ENCODE measurements at regions not wholly inside any gene's neighbourhood (a gene's known extent, or its start where the extent isn't known, plus 50 kb on each side); places are given as distances from the start of the nearest gene placed in this dataset.

GRCh38 chr1:55821234-55821633 is 606.1 kb upstream of the USP24 start:
- no peaks in the 10 kb centered on the region for H3K4me1 ChIP-seq
- no peak for TF ChIP-seq POLR2A (IDR thresholded peaks at IDR 0.05)
- TF ChIP-seq, protein P1, sequence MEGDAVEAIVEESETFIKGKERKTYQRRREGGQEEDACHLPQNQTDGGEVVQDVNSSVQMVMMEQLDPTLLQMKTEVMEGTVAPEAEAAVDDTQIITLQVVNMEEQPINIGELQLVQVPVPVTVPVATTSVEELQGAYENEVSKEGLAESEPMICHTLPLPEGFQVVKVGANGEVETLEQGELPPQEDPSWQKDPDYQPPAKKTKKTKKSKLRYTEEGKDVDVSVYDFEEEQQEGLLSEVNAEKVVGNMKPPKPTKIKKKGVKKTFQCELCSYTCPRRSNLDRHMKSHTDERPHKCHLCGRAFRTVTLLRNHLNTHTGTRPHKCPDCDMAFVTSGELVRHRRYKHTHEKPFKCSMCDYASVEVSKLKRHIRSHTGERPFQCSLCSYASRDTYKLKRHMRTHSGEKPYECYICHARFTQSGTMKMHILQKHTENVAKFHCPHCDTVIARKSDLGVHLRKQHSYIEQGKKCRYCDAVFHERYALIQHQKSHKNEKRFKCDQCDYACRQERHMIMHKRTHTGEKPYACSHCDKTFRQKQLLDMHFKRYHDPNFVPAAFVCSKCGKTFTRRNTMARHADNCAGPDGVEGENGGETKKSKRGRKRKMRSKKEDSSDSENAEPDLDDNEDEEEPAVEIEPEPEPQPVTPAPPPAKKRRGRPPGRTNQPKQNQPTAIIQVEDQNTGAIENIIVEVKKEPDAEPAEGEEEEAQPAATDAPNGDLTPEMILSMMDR (IDR thresholded peaks at IDR 0.05) = no peak
- no peak for DNase-seq
- no peak overlapping the region for H3K4me3 ChIP-seq
- H3K9me3 ChIP-seq = no peaks in the 10 kb centered on the region
- H3K36me3 ChIP-seq (replicated peaks in 1 of 2; ENCODE audit: insufficient read depth in 1 of 2, low read depth in 2 of 2) = no peaks in the 10 kb centered on the region
- 81 to 85% methylated on average over 2 of the region's 2 CpGs for WGBS, 2 donors
- H3K27ac ChIP-seq = no peak overlapping the region
- ATAC-seq = no peak
- intact Hi-C loops (cut with DNase I) = no loop called here
- no peaks in the 10 kb centered on the region for H3K27me3 ChIP-seq

GRCh38 chr1:55820501-55820900 is 605.3 kb upstream of the USP24 start:
- H3K9me3 ChIP-seq = no peaks in the 10 kb centered on the region
- WGBS, 2 donors = 55 to 56% methylated on average over 3 of the region's 3 CpGs
- no peak for ATAC-seq

DNA sequence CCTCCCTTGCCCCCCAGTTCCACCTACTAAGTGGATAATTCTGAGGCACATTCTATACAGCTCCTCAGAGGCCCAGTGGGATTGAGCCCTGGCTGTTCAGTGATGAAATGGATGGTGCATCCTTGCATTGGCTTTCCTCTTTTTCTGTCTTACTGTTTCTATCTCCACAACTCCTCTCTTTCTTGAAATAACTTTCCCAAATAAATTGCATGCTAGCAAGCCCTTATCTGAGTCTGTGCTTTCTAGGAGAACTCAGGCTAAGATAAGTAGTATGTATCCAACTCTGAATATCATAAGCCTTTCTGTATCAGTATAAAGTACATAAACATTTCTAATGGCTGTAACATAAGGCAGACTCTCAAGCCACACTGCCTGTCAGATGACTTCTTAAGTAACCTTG is 603.8 kb upstream of the USP24 start:
- H3K9me3 ChIP-seq = no peaks in the 10 kb centered on the region
- H3K36me3 ChIP-seq (replicated peaks in 1 of 2; ENCODE audit: insufficient read depth in 1 of 2, low read depth in 2 of 2) = no peaks in the 10 kb centered on the region
- intact Hi-C loops (cut with DNase I) = no loop called here
- no peak for DNase-seq
- no peak overlapping the region for H3K4me3 ChIP-seq
- no peaks in the 10 kb centered on the region for H3K27me3 ChIP-seq
- no peaks in the 10 kb centered on the region for H3K4me1 ChIP-seq
- no peak for TF ChIP-seq POLR2A (IDR thresholded peaks at IDR 0.05)
- TF ChIP-seq, protein P1 (IDR thresholded peaks at IDR 0.05) = no peak
- H3K27ac ChIP-seq = no peak overlapping the region
- ATAC-seq = no peak

More at GRCh38 chr1:55820501-55820900, 605.3 kb upstream of the USP24 start:
- Histone ChIP-seq H3K27me3 (no peaks in the 10 kb centered on the region), H3K4me3 (no peak overlapping the region), H3K36me3 (replicated peaks in 1 of 2; ENCODE audit: insufficient read depth in 1 of 2, low read depth in 2 of 2) (no peaks in the 10 kb centered on the region), H3K27ac (no peak overlapping the region), H3K4me1 (no peaks in the 10 kb centered on the region)
- intact Hi-C loops (cut with DNase I) = no loop called here
- DNase-seq = no peak
- TF ChIP-seq, protein P1 (IDR thresholded peaks at IDR 0.05) = no peak
- TF ChIP-seq POLR2A (IDR thresholded peaks at IDR 0.05) = no peak

GRCh38 chr1:55816456-55817426 is 601.6 kb upstream of the USP24 start:
- H3K27me3 ChIP-seq = no peaks in the 10 kb centered on the region
- H3K27ac ChIP-seq = no peak overlapping the region
- H3K4me1 ChIP-seq = no peaks in the 10 kb centered on the region
- ATAC-seq (no peak), DNase-seq (no peak)
- no peak overlapping the region for H3K4me3 ChIP-seq
- H3K9me3 ChIP-seq = no peaks in the 10 kb centered on the region
- H3K36me3 ChIP-seq (replicated peaks in 1 of 2; ENCODE audit: insufficient read depth in 1 of 2, low read depth in 2 of 2) = no peaks in the 10 kb centered on the region
- TF ChIP-seq, protein P1 (IDR thresholded peaks at IDR 0.05) = no peak
- TF ChIP-seq POLR2A (IDR thresholded peaks at IDR 0.05) = no peak
- intact Hi-C loops (cut with DNase I) = no loop called here
- 87 to 93% methylated on average over 3 of the region's 3 CpGs for WGBS, 2 donors
